Astrocyte (in vitro differentiated cells and primary cell): ENCODE measurements at regions not wholly inside any gene's neighbourhood (a gene's known extent, or its start where the extent isn't known, plus 50 kb on each side); places are given as distances from the start of the nearest gene placed in this dataset.

Source experiments
- DNase-seq: peaks from one replicate; pipeline ENCODE4 v3.0.0-alpha.2; 2010; ENCODE audit warnings: low read depth
- FAIRE-seq: peaks from 2 replicates; lab custom pipeline; 2011; peaks lifted over from hg19 to GRCh38; lab: Jason Lieb, UNC
- H2AFZ ChIP-seq: 2 replicates; pipeline ENCODE4 v1.6.0; 2012; ENCODE audit warnings: low read depth, low read length, inconsistent platforms
- H3K27ac ChIP-seq: 2 replicates; pipeline ENCODE4 v1.5.1; 2011; ENCODE audit warnings: low read depth, low read length, inconsistent platforms
- H3K27me3 ChIP-seq: 2 replicates; pipeline ENCODE4 v1.6.0; 2011; ENCODE audit warnings: low read length, inconsistent platforms; ENCODE audit not compliant: insufficient read depth
- H3K36me3 ChIP-seq: 2 replicates; pipeline ENCODE4 v1.5.1; 2011; ENCODE audit warnings: low read length, inconsistent platforms; ENCODE audit not compliant: insufficient read depth
- H3K4me1 ChIP-seq: 2 replicates; pipeline ENCODE4 v1.5.1; 2011; ENCODE audit warnings: low read length, inconsistent platforms; ENCODE audit not compliant: insufficient read depth
- H3K4me2 ChIP-seq: 2 replicates; pipeline ENCODE4 v1.6.0; 2012; ENCODE audit warnings: low read length, inconsistent platforms
- H3K4me3 ChIP-seq: 2 replicates; pipeline ENCODE4 v1.5.1; 2011; ENCODE audit warnings: low read depth, mild to moderate bottlenecking, low read length, inconsistent platforms; ENCODE audit not compliant: insufficient read depth
- H3K79me2 ChIP-seq: 2 replicates; pipeline ENCODE4 v1.6.0; 2012; ENCODE audit warnings: mild to moderate bottlenecking, low read length, inconsistent platforms; ENCODE audit not compliant: insufficient read depth
- H3K9ac ChIP-seq: 2 replicates; pipeline ENCODE4 v1.6.0; 2012; ENCODE audit warnings: mild to moderate bottlenecking, low read length, inconsistent platforms
- H3K9me3 ChIP-seq: 2 replicates; pipeline ENCODE4 v1.5.1; 2012; ENCODE audit warnings: low read depth, mild to moderate bottlenecking, low read length, inconsistent platforms; ENCODE audit not compliant: insufficient read depth
- H4K20me1 ChIP-seq: 2 replicates; pipeline ENCODE4 v1.6.0; 2012; ENCODE audit warnings: low read length, inconsistent platforms; ENCODE audit not compliant: insufficient read depth
- H3K27ac Mint-ChIP-seq: one replicate; pipeline ENCODE4 v1.8.0; 2021; ENCODE audit warnings: mild to moderate bottlenecking, mixed read lengths; ENCODE audit not compliant: unreplicated experiment
- H3K27me3 Mint-ChIP-seq: one replicate; pipeline ENCODE4 v1.8.0; 2021; ENCODE audit warnings: low read depth, mixed read lengths; ENCODE audit not compliant: unreplicated experiment
- H3K36me3 Mint-ChIP-seq: one replicate; pipeline ENCODE4 v1.8.0; 2021; ENCODE audit warnings: low read depth, mixed read lengths; ENCODE audit not compliant: unreplicated experiment
- H3K4me1 Mint-ChIP-seq: one replicate; pipeline ENCODE4 v1.8.0; 2021; ENCODE audit warnings: low read depth, mixed read lengths; ENCODE audit not compliant: unreplicated experiment
- H3K4me3 Mint-ChIP-seq: one replicate; pipeline ENCODE4 v1.8.0; 2021; ENCODE audit warnings: mild to moderate bottlenecking, moderate library complexity, mixed read lengths; ENCODE audit not compliant: unreplicated experiment
- H3K9me3 Mint-ChIP-seq: one replicate; pipeline ENCODE4 v1.8.0; 2021; ENCODE audit warnings: mild to moderate bottlenecking, mixed read lengths; ENCODE audit not compliant: unreplicated experiment
- EZH2 ChIP-seq: IDR thresholded peaks from 2 replicates; pipeline ENCODE4 v1.6.1; 2012; ENCODE audit warnings: mild to moderate bottlenecking, low read length, inconsistent platforms; ENCODE audit not compliant: insufficient read depth
- TF ChIP-seq, protein P1 (sequence below): IDR thresholded peaks from 2 replicates; pipeline ENCODE4 v1.5.1; 2011; ENCODE audit warnings: low read depth, mild to moderate bottlenecking, inconsistent platforms, low read length, moderate library complexity; ENCODE audit not compliant: insufficient read depth

DNA sequence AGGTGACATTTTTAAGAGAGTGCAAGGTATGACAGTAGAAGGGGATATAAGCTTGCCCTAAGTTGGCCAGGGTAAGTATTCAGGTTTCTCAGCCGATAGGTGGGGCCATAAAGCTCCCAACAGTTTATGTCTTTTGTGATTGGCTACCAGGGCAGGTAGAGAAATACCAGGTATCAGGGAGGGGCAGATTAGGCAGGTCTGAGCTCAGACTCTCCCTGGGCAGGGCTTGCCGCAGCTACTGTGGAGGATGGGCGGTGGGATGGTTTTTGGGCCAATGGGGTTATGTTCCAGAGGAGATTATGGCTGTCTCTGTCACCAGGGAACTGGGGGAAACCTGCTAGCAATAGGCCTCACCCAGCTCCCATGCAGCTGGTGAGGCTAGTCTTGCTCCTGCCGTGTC is 211.6 kb downstream of the PTH2R start:
- H3K9me3 Mint-ChIP-seq = no peaks in the 10 kb centered on the region
- DNase-seq (no peak), FAIRE-seq (no peak)
- Histone ChIP-seq H2AFZ (no peak overlapping the region), H3K4me1 (no peaks in the 10 kb centered on the region), H3K9me3 (no peaks in the 10 kb centered on the region), H3K36me3 (no peaks in the 10 kb centered on the region), H3K4me3 (no peak overlapping the region), H4K20me1 (no peaks in the 10 kb centered on the region), H3K4me2 (no peak overlapping the region), H3K79me2 (no peaks in the 10 kb centered on the region), H3K9ac (no peak overlapping the region), H3K27ac (no peak overlapping the region), H3K27me3 (no peaks in the 10 kb centered on the region)
- no peaks in the 10 kb centered on the region for H3K36me3 Mint-ChIP-seq
- H3K27ac Mint-ChIP-seq = no peak overlapping the region
- H3K4me3 Mint-ChIP-seq = no peak overlapping the region
- no peak for TF ChIP-seq EZH2
- TF ChIP-seq, protein P1, sequence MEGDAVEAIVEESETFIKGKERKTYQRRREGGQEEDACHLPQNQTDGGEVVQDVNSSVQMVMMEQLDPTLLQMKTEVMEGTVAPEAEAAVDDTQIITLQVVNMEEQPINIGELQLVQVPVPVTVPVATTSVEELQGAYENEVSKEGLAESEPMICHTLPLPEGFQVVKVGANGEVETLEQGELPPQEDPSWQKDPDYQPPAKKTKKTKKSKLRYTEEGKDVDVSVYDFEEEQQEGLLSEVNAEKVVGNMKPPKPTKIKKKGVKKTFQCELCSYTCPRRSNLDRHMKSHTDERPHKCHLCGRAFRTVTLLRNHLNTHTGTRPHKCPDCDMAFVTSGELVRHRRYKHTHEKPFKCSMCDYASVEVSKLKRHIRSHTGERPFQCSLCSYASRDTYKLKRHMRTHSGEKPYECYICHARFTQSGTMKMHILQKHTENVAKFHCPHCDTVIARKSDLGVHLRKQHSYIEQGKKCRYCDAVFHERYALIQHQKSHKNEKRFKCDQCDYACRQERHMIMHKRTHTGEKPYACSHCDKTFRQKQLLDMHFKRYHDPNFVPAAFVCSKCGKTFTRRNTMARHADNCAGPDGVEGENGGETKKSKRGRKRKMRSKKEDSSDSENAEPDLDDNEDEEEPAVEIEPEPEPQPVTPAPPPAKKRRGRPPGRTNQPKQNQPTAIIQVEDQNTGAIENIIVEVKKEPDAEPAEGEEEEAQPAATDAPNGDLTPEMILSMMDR = no peak
- no peaks in the 10 kb centered on the region for H3K27me3 Mint-ChIP-seq
- H3K4me1 Mint-ChIP-seq = peaks cover 3% of the 10 kb centered on the region

DNA sequence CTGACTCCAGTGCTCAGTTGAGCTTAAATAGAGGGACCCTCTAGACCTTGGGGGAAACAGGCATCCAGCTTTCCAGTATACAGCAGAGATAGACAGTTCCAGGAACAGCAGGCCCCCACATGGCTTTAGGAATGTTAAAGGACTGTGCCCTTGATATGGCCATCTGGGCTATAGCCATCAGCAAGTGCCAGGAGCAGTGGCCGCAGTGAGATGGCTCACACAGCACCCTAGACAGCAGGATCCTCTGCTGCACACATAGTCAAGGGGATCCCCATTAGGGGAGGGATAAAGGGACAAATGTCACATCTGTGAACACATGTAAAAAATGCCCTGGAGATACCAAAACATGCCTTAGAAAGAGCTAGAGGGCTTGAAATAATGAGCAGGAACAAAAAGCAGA is 213.4 kb downstream of the PTH2R start:
- H3K9me3 ChIP-seq = no peaks in the 10 kb centered on the region
- Mint-ChIP-seq H3K4me3 (no peak overlapping the region), H3K36me3 (no peaks in the 10 kb centered on the region), H3K9me3 (no peaks in the 10 kb centered on the region), H3K27ac (no peak overlapping the region), H3K27me3 (no peaks in the 10 kb centered on the region), H3K4me1 (peaks cover 3% of the 10 kb centered on the region)
- H3K36me3 ChIP-seq = no peaks in the 10 kb centered on the region
- no peaks in the 10 kb centered on the region for H3K79me2 ChIP-seq
- no peak overlapping the region for H3K4me2 ChIP-seq
- H4K20me1 ChIP-seq = no peaks in the 10 kb centered on the region
- no peak for FAIRE-seq
- no peak overlapping the region for H3K4me3 ChIP-seq
- no peak overlapping the region for H3K27ac ChIP-seq
- DNase-seq = no peak
- TF ChIP-seq, protein P1 = no peak
- no peak for TF ChIP-seq EZH2
- no peak overlapping the region for H3K9ac ChIP-seq
- no peak overlapping the region for H2AFZ ChIP-seq
- no peaks in the 10 kb centered on the region for H3K27me3 ChIP-seq
- no peaks in the 10 kb centered on the region for H3K4me1 ChIP-seq

DNA sequence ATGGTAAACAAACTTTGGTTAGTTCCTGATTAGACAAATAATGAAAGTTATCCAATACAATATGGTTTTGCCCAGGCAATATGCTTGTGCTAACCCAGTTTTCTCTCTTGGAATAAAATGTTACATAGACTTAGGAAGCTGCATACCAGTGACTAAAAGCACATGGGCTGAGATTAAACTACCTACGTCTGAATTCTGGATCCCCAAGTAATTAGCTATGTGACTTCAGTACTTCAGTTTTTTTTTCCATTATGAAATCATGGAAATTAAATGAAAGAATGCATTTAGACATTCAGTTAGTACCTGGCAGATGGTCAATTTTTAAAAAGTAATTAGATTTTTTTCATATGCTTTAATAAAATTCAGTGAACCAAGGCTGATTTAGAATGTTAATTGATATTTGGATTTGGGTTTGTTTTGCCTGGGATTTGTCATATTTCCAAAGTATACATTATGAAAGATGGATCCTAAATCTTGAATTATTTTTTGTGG is 213.9 kb downstream of the PTH2R start:
- H4K20me1 ChIP-seq = no peaks in the 10 kb centered on the region
- no peak overlapping the region for H3K9ac ChIP-seq
- TF ChIP-seq, protein P1 = no peak
- TF ChIP-seq EZH2 = no peak
- H2AFZ ChIP-seq = no peak overlapping the region
- no peaks in the 10 kb centered on the region for H3K36me3 ChIP-seq
- H3K4me1 ChIP-seq = no peaks in the 10 kb centered on the region
- FAIRE-seq = no peak
- H3K27me3 ChIP-seq = no peaks in the 10 kb centered on the region
- no peak overlapping the region for H3K4me2 ChIP-seq
- H3K9me3 ChIP-seq = no peaks in the 10 kb centered on the region
- DNase-seq = no peak
- H3K4me3 ChIP-seq = no peak overlapping the region
- no peaks in the 10 kb centered on the region for H3K9me3 Mint-ChIP-seq
- no peak overlapping the region for H3K27ac ChIP-seq
- H3K36me3 Mint-ChIP-seq = no peaks in the 10 kb centered on the region
- peaks cover under 1% of the 10 kb centered on the region for H3K4me1 Mint-ChIP-seq
- H3K4me3 Mint-ChIP-seq = no peak overlapping the region
- H3K27ac Mint-ChIP-seq = no peak overlapping the region
- no peaks in the 10 kb centered on the region for H3K79me2 ChIP-seq
- no peaks in the 10 kb centered on the region for H3K27me3 Mint-ChIP-seq
